ENCODE measurements at regions not wholly inside any gene's neighbourhood (a gene's known extent, or its start where the extent isn't known, plus 50 kb on each side); places are given as distances from the start of the nearest gene placed in this dataset.

DNA sequence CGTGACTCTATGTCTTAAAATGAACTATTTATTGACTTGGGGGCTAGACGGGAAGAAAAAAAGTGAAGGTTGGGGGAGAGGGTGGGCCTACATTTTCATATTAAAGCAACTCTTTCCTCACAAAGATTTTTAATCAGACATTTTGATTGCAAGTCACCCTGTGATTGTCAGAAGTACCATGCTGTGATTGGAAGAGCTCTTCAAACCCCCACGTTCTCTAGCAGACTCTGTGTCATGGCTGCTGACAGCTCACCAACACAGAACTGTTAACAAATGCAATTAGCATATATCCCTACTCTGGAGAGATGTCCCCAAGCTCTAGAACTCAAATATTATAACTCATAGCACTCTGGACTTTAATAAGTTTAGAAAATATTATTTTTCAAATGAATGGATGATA lies 428.4 kb upstream of the DCC start:
- TF ChIP-seq BHLHE40 (IDR thresholded peaks at IDR 0.05; ENCODE audit: borderline replicate concordance): no peak
- TF ChIP-seq L3MBTL2 (conservative IDR thresholded peaks at IDR 0.05): no peak
- no peak for TF ChIP-seq ARNT (IDR thresholded peaks at IDR 0.05)
- TF ChIP-seq, protein P1, sequence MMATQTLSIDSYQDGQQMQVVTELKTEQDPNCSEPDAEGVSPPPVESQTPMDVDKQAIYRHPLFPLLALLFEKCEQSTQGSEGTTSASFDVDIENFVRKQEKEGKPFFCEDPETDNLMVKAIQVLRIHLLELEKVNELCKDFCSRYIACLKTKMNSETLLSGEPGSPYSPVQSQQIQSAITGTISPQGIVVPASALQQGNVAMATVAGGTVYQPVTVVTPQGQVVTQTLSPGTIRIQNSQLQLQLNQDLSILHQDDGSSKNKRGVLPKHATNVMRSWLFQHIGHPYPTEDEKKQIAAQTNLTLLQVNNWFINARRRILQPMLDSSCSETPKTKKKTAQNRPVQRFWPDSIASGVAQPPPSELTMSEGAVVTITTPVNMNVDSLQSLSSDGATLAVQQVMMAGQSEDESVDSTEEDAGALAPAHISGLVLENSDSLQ (IDR thresholded peaks at IDR 0.05): no peak
- no peak for TF ChIP-seq SP1 (IDR thresholded peaks at IDR 0.05)
- no peak for TF ChIP-seq FOXM1 (IDR thresholded peaks at IDR 0.05; ENCODE audit: borderline replicate concordance)
- TF ChIP-seq SUZ12 (IDR thresholded peaks at IDR 0.05): no peak
- no peak for TF ChIP-seq LEF1 (IDR thresholded peaks at IDR 0.05; ENCODE audit: borderline replicate concordance)
- TF ChIP-seq ELF4 (IDR thresholded peaks at IDR 0.05): no peak
- no peak for TF ChIP-seq TARDBP (IDR thresholded peaks at IDR 0.05)
- TF ChIP-seq FOXA1 (IDR thresholded peaks at IDR 0.05): no peak
- no peak for TF ChIP-seq NFRKB (IDR thresholded peaks at IDR 0.05)
- no peak for TF ChIP-seq FOXK2 (IDR thresholded peaks at IDR 0.05)
